ENCODE measurements at regions not wholly inside any gene's neighbourhood (a gene's known extent, or its start where the extent isn't known, plus 50 kb on each side); places are given as distances from the start of the nearest gene placed in this dataset.

DNA sequence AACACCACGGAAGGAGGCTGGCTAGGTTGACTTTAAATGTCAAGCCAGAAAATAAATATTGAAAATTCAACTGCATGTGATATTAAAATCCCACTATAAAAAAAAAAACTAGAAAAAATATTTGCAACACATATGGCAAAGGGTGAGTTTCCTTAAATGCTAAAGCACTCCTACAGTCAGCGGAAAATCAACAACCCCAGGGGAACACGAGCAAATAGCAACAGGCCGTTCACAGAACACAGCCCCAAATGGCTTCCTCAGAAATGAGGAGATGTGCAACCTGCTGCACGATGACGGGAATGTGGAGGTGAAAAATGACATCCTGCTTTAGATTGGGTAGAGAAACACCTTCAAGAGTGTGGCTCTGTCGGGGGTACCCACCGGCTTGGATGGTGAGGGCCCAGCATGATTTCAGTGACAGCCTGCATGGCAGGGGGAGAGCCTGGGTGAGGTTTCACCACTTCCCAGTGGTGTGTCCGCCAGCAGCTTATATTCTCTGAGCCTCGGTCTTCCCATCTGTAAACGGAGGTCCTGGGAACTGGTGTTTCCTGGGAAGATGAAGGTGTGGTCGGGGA is 157.9 kb upstream of the GLI2 start:
- no peak overlapping the region for H3K4me3 ChIP-seq
- DNase-seq (ENCODE audit: extremely low read depth in 1 of 4, low spot score in 3 of 4) (no peak), ATAC-seq (no peak), FAIRE-seq (no peak)
- H3K9me1 ChIP-seq (ENCODE audit: control insufficient read depth, insufficient read depth, low read length), result no peaks in the 10 kb centered on the region
- H3K27ac ChIP-seq (ENCODE audit: extremely low read depth, low read depth, low read length), result no peak overlapping the region
- 0 out of 2 replicates have a peak, but pooled peaks cover 8% of the 10 kb centered on the region for H4K20me1 ChIP-seq (replicated peaks; ENCODE audit: control insufficient read depth, insufficient read depth, low read length)
- BruUV-seq (replicated peaks), result no TSS peak
- peaks cover 0 to 6% of the 10 kb centered on the region in 2 experiments; a peak in 1 of 5 replicates for H3K4me1 ChIP-seq (replicated peaks in 1 of 2; ENCODE audit: control insufficient read depth in 2 of 2, insufficient read depth in 2 of 2, low read length in 2 of 2)
- H3K9ac ChIP-seq (ENCODE audit: insufficient read depth in 1 of 2, low read depth in 2 of 2, low read length in 2 of 2), result no peak overlapping the region
- H2AFZ ChIP-seq (ENCODE audit: low read depth, low read length), result no peak overlapping the region
- in situ Hi-C loops (cut with MboI) (no loop called here), intact Hi-C loops (cut with micrococcal nuclease) (no loop called here)
- peaks cover 18 to 81% of the 10 kb centered on the region in 2 experiments for H3K27me3 ChIP-seq (ENCODE audit: control insufficient read depth in 2 of 2, insufficient read depth in 2 of 2, low read length in 2 of 2)
- no peaks in the 10 kb centered on the region for H3K9me3 ChIP-seq (replicated peaks; ENCODE audit: control insufficient read depth, insufficient read depth, low read depth, low read length)
- TF ChIP-seq, protein P1, sequence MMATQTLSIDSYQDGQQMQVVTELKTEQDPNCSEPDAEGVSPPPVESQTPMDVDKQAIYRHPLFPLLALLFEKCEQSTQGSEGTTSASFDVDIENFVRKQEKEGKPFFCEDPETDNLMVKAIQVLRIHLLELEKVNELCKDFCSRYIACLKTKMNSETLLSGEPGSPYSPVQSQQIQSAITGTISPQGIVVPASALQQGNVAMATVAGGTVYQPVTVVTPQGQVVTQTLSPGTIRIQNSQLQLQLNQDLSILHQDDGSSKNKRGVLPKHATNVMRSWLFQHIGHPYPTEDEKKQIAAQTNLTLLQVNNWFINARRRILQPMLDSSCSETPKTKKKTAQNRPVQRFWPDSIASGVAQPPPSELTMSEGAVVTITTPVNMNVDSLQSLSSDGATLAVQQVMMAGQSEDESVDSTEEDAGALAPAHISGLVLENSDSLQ (IDR thresholded peaks at IDR 0.05), result no peak
- TF ChIP-seq SMAD2 (IDR thresholded peaks at IDR 0.05; ENCODE audit: low read depth, low read length), result no peak
- no peak for TF ChIP-seq POLR2AphosphoS2 (IDR thresholded peaks at IDR 0.05; ENCODE audit: low read length)
- no peak for TF ChIP-seq MTA2 (IDR thresholded peaks at IDR 0.05; ENCODE audit: low read depth)
- no peak for TF ChIP-seq EWSR1 (IDR thresholded peaks at IDR 0.05; ENCODE audit: borderline replicate concordance, low read depth, partially characterized antibody)
- TF ChIP-seq ZZZ3 (IDR thresholded peaks at IDR 0.05), result no peak
- no peak for TF ChIP-seq MEF2A (IDR thresholded peaks at IDR 0.05; ENCODE audit: control insufficient read depth, low read depth, low read length)
- no peak for TF ChIP-seq MCM7 (IDR thresholded peaks at IDR 0.05)
- TF ChIP-seq POLR2B (IDR thresholded peaks at IDR 0.05; ENCODE audit: low read depth, partially characterized antibody), result no peak
- no peak for TF ChIP-seq HNRNPH1 (optimal IDR thresholded peaks at IDR 0.05; ENCODE audit: low read depth, low read length)
- TF ChIP-seq, protein P2, sequence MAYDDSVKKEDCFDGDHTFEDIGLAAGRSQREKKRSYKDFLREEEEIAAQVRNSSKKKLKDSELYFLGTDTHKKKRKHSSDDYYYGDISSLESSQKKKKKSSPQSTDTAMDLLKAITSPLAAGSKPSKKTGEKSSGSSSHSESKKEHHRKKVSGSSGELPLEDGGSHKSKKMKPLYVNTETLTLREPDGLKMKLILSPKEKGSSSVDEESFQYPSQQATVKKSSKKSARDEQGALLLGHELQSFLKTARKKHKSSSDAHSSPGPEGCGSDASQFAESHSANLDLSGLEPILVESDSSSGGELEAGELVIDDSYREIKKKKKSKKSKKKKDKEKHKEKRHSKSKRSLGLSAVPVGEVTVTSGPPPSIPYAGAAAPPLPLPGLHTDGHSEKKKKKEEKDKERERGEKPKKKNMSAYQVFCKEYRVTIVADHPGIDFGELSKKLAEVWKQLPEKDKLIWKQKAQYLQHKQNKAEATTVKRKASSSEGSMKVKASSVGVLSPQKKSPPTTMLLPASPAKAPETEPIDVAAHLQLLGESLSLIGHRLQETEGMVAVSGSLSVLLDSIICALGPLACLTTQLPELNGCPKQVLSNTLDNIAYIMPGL (CRISPR knock-in tag; IDR thresholded peaks at IDR 0.05), result no peak
- TF ChIP-seq GATA2 (CRISPR knock-in tag; IDR thresholded peaks at IDR 0.05), result no peak
- no peak for TF ChIP-seq ZNF707 (CRISPR knock-in tag; conservative IDR thresholded peaks at IDR 0.05)
- TF ChIP-seq, protein P3, sequence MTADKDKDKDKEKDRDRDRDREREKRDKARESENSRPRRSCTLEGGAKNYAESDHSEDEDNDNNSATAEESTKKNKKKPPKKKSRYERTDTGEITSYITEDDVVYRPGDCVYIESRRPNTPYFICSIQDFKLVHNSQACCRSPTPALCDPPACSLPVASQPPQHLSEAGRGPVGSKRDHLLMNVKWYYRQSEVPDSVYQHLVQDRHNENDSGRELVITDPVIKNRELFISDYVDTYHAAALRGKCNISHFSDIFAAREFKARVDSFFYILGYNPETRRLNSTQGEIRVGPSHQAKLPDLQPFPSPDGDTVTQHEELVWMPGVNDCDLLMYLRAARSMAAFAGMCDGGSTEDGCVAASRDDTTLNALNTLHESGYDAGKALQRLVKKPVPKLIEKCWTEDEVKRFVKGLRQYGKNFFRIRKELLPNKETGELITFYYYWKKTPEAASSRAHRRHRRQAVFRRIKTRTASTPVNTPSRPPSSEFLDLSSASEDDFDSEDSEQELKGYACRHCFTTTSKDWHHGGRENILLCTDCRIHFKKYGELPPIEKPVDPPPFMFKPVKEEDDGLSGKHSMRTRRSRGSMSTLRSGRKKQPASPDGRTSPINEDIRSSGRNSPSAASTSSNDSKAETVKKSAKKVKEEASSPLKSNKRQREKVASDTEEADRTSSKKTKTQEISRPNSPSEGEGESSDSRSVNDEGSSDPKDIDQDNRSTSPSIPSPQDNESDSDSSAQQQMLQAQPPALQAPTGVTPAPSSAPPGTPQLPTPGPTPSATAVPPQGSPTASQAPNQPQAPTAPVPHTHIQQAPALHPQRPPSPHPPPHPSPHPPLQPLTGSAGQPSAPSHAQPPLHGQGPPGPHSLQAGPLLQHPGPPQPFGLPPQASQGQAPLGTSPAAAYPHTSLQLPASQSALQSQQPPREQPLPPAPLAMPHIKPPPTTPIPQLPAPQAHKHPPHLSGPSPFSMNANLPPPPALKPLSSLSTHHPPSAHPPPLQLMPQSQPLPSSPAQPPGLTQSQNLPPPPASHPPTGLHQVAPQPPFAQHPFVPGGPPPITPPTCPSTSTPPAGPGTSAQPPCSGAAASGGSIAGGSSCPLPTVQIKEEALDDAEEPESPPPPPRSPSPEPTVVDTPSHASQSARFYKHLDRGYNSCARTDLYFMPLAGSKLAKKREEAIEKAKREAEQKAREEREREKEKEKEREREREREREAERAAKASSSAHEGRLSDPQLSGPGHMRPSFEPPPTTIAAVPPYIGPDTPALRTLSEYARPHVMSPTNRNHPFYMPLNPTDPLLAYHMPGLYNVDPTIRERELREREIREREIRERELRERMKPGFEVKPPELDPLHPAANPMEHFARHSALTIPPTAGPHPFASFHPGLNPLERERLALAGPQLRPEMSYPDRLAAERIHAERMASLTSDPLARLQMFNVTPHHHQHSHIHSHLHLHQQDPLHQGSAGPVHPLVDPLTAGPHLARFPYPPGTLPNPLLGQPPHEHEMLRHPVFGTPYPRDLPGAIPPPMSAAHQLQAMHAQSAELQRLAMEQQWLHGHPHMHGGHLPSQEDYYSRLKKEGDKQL (CRISPR knock-in tag; IDR thresholded peaks at IDR 0.05; ENCODE audit: borderline replicate concordance), result no peak
- CTCF ChIA-PET (ENCODE audit: low intra/inter-chr PET ratio), result no interaction called here
- no peaks in the 10 kb centered on the region for H3K36me3 ChIP-seq (ENCODE audit: control insufficient read depth, insufficient read depth, low read length)
- no peak overlapping the region for H3K4me2 ChIP-seq (ENCODE audit: insufficient read depth, low read length)
- under 1% methylated on average over 12 of the region's 12 CpGs for WGBS (ENCODE audit: insufficient coverage, low coverage, missing lambda C conversion rate)
- POLR2A ChIA-PET, result no interaction called here
- no peaks in the 10 kb centered on the region for H3K79me2 ChIP-seq (ENCODE audit: control insufficient read depth, insufficient read depth, low read length)
